Peyer's patch (tissue), 4 donors: ENCODE measurements at regions not wholly inside any gene's neighbourhood (a gene's known extent, or its start where the extent isn't known, plus 50 kb on each side); places are given as distances from the start of the nearest gene placed in this dataset.

Experiments
- CTCF ChIP-seq, 6 experiments: fragments of 450-650 bp in 4 of 6; fragments of 200-600 bp in 2 of 6; sonication (generic) in 1 of 6; IDR thresholded peaks; one replicate each; pipeline ENCODE4 v1.5.1; 2017 to 2019; ENCODE audit warnings: antibody characterized with exemption in 6 of 6, mild to moderate bottlenecking in 3 of 6, moderate library complexity in 1 of 6
- POLR2A ChIP-seq, 2 donors: fragments of 450-650 bp; IDR thresholded peaks; one replicate each; pipeline ENCODE4 v1.5.1; 2017; ENCODE audit warnings: antibody characterized with exemption in 2 of 2, mild to moderate bottlenecking in 2 of 2, moderate library complexity in 2 of 2

GRCh38 chr5:2278825-2279456, 396.2 kb upstream of the IRX4 start:
- TF ChIP-seq CTCF (IDR thresholded peaks at IDR 0.05) = no peak
- TF ChIP-seq POLR2A (IDR thresholded peaks at IDR 0.05) = no peak
